Muscle of leg (tissue), 3 donors: ENCODE measurements at regions not wholly inside any gene's neighbourhood (a gene's known extent, or its start where the extent isn't known, plus 50 kb on each side); places are given as distances from the start of the nearest gene placed in this dataset.

Experiments used
- DNase-seq: peaks from one replicate; pipeline ENCODE4 v3.0.0; 2013
- H3K27ac ChIP-seq: one replicate; pipeline ENCODE4 v1.5.1; 2013; ENCODE audit warnings: mild to moderate bottlenecking, low read length, control low read depth
- H3K27me3 ChIP-seq: one replicate; pipeline ENCODE4 v1.6.1; 2013; ENCODE audit warnings: low read length; ENCODE audit not compliant: control insufficient read depth, insufficient read depth
- H3K36me3 ChIP-seq: one replicate; pipeline ENCODE4 v1.6.1; 2013; ENCODE audit warnings: low read length; ENCODE audit not compliant: control insufficient read depth, insufficient read depth
- H3K4me1 ChIP-seq: one replicate; pipeline ENCODE4 v1.6.1; 2013; ENCODE audit warnings: low read length; ENCODE audit not compliant: control insufficient read depth, insufficient read depth
- H3K4me3 ChIP-seq: one replicate; pipeline ENCODE4 v1.5.1; 2013; ENCODE audit warnings: low read length, control low read depth
- H3K9me3 ChIP-seq: replicated peaks from 2 replicates; pipeline ENCODE4 v1.6.1; 2013; ENCODE audit warnings: low read depth, low read length; ENCODE audit not compliant: control insufficient read depth
- WGBS: methylation state at CpG from one replicate; pipeline ENCODE4 v1.1.5; 2013; ENCODE audit warnings: missing lambda C conversion rate; ENCODE audit not compliant: insufficient coverage; 5-methylcytosine and 5-hydroxymethylcytosine counted together

DNA sequence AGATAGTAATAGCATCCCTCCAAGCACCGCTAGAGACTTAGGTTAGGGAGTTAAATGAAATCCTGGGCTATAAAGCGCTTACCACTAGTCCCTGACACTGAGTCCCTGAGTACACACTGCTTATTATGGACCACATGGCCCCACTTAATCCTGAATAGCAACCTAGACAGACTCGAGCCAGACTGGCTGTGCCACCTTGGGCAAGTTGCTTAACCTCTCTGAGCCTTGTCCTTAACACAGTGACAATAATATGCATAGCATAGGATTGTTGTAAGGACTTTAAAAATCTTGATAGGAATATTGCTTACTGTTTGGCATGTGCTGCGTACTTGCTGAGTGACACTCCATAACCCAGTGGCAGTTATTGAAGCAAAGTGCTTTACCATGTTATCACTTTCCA is 125.6 kb upstream of the SASH1 start:
- Histone ChIP-seq H3K4me3 (no peak overlapping the region), H3K9me3 (no peaks in the 10 kb centered on the region), H3K27ac (no peak overlapping the region), H3K27me3 (peaks cover under 1% of the 10 kb centered on the region), H3K36me3 (no peaks in the 10 kb centered on the region), H3K4me1 (no peaks in the 10 kb centered on the region)
- no peak for DNase-seq
- WGBS, result no CpG with 5 or more reads among the region's 4 CpGs

DNA sequence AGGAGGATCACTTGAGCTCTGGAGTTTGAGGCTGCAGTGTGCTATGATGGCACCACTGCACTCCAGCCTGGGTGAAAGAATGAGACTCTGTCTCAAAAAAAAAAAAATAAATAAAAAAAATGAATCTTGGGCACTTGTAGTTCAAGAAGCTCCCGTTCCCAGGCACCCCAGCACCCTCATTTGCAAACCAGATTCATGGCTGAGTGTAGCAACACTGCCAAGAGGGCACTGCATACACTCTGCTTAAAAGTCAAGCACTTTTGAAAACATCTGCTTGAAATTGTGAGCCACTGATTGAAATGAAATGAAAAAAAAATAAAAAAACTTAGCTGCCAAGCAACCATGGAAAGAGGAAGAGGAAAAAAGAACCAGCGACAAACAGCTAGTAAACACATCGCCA is 124.7 kb upstream of the SASH1 start:
- H3K36me3 ChIP-seq, result no peaks in the 10 kb centered on the region
- H3K27me3 ChIP-seq, result no peaks in the 10 kb centered on the region
- no peak overlapping the region for H3K27ac ChIP-seq
- no peak for DNase-seq
- no peaks in the 10 kb centered on the region for H3K9me3 ChIP-seq
- no peak overlapping the region for H3K4me3 ChIP-seq
- H3K4me1 ChIP-seq, result no peaks in the 10 kb centered on the region
- WGBS, result 33% methylated on average over 1 of the region's 3 CpGs

DNA sequence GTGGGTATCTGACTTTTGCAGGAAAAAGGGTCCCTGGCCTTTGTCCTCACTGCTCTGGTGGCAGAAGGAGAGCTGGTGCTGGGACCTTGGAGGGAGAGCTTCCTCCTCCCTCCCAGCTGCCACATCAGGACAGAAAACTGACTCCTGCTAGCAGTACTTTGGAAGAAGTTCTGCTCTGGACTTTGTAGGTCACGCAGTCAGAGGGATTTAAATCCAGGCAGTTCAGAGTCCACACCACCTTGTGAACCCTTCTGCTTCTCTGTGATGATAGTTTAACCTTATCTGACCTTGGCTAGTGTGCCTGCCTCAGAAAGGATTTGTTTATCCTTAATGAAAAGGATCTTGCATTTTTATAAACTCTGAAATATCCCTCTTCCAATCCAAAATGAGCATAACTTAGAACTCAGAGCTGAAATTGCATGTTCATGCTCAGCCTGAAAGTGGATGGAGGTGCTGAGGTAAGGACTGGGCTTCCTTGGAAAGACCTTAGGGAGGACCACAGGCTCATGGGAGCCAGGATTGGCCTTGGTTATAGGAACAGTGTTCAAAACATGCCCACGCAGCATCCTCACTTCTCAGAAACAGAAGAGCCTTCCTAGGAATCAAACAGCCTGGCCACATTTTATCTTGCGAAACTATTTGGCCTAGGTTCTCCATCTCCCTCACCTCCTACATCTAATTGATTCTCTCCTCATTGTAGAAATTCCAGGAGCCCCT is 123.9 kb upstream of the SASH1 start:
- no peak overlapping the region for H3K4me3 ChIP-seq
- H3K27ac ChIP-seq, result no peak overlapping the region
- DNase-seq, result no peak
- H3K36me3 ChIP-seq, result no peaks in the 10 kb centered on the region
- H3K9me3 ChIP-seq, result no peaks in the 10 kb centered on the region
- 78% methylated on average over 3 of the region's 3 CpGs for WGBS
- no peaks in the 10 kb centered on the region for H3K27me3 ChIP-seq
- H3K4me1 ChIP-seq, result no peaks in the 10 kb centered on the region

GRCh38 chr6:148221196-148221979 is 121.2 kb upstream of the SASH1 start:
- whole genome bisulfite sequencing, result 65% methylated on average over 2 of the region's 6 CpGs
- Histone ChIP-seq H3K4me3 (no peak overlapping the region), H3K4me1 (no peaks in the 10 kb centered on the region), H3K27ac (no peak overlapping the region), H3K36me3 (no peaks in the 10 kb centered on the region), H3K27me3 (no peaks in the 10 kb centered on the region), H3K9me3 (no peaks in the 10 kb centered on the region)
- DNase-seq, result no peak

DNA sequence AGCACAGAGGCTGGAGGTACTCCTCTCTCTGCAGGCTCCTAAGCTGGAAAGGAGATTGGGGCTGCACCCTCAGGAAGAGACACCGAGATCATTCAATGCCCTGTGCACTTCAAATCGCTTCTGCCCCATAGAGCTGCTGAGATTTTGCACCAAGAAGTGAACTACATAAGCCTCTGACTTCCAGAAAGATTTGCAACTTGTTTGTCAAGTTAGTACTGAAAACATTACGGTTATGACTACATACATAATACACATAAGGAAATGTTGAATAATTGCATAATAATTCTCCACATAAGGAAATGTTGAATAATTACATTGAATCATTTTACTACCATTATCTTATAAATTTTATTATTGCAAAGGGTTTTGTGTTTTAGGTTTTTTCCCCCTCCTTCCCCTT is 120.3 kb upstream of the SASH1 start:
- 57% methylated on average over 1 of the region's 3 CpGs for WGBS
- Histone ChIP-seq H3K9me3 (no peaks in the 10 kb centered on the region), H3K27me3 (no peaks in the 10 kb centered on the region), H3K27ac (no peak overlapping the region), H3K4me3 (no peak overlapping the region), H3K4me1 (no peaks in the 10 kb centered on the region), H3K36me3 (no peaks in the 10 kb centered on the region)
- DNase-seq, result no peak

DNA sequence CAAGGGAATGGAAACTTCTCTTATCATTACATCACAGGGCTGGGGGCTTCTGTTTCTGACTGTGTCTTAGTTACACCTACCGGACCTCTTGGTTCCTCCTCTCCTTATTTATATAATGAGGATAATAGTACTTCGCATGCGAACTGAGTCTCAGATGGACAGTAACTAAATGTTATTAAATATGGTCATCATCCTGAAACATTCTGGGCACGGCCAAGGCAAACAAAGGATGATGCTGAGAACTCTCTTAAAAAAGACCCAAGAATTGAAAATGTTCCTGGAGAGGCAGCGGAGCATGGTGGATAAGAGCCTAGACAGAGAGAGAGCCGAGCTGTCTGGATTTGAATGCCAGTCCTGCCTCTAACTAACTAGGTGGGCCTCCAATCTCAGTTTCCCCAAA is 119.8 kb upstream of the SASH1 start:
- no peak overlapping the region for H3K4me3 ChIP-seq
- no peaks in the 10 kb centered on the region for H3K27me3 ChIP-seq
- no peaks in the 10 kb centered on the region for H3K36me3 ChIP-seq
- no peaks in the 10 kb centered on the region for H3K9me3 ChIP-seq
- H3K27ac ChIP-seq, result no peak overlapping the region
- no peaks in the 10 kb centered on the region for H3K4me1 ChIP-seq
- WGBS, result no CpG with 5 or more reads among the region's 6 CpGs
- no peak for DNase-seq

GRCh38 chr6:148223424-148223842 is 119.2 kb upstream of the SASH1 start:
- H3K27me3 ChIP-seq, result no peaks in the 10 kb centered on the region
- H3K9me3 ChIP-seq, result no peaks in the 10 kb centered on the region
- H3K36me3 ChIP-seq, result no peaks in the 10 kb centered on the region
- H3K4me3 ChIP-seq, result no peak overlapping the region
- DNase-seq, result no peak
- H3K4me1 ChIP-seq, result no peaks in the 10 kb centered on the region
- no peak overlapping the region for H3K27ac ChIP-seq
- WGBS, result 86% methylated on average over 1 of the region's 3 CpGs

DNA sequence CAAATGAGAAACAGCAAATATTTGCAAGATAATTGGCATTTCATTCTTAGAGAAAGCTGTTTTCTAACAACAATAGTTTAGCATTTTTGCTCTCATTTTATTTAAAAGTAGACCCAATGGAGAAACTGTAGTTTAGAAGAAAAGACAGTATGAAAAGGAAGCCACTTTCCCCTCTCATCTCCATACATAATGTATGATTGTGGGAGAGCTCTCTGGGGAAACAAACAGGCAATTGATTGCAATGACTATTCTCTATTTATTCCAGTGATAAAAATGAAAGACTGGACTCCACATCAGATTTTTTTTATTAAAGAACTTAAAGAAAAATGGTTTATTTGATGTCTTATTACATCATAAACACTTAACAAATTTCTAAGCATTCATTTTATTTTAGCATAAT is 116.8 kb upstream of the SASH1 start:
- no peaks in the 10 kb centered on the region for H3K9me3 ChIP-seq
- H3K27me3 ChIP-seq, result no peaks in the 10 kb centered on the region
- no peak overlapping the region for H3K4me3 ChIP-seq
- no peak for DNase-seq
- no peak overlapping the region for H3K27ac ChIP-seq
- no peaks in the 10 kb centered on the region for H3K36me3 ChIP-seq
- no peaks in the 10 kb centered on the region for H3K4me1 ChIP-seq

- no peak for DNase-seq
- Histone ChIP-seq H3K27me3 (no peaks in the 10 kb centered on the region), H3K9me3 (no peaks in the 10 kb centered on the region), H3K4me1 (no peaks in the 10 kb centered on the region), H3K27ac (no peak overlapping the region), H3K36me3 (no peaks in the 10 kb centered on the region), H3K4me3 (no peak overlapping the region)
- no CpG with 5 or more reads among the region's 6 CpGs for WGBS
Observed at GRCh38 chr6:148226284-148226683, 116.4 kb upstream of the SASH1 start.

DNA sequence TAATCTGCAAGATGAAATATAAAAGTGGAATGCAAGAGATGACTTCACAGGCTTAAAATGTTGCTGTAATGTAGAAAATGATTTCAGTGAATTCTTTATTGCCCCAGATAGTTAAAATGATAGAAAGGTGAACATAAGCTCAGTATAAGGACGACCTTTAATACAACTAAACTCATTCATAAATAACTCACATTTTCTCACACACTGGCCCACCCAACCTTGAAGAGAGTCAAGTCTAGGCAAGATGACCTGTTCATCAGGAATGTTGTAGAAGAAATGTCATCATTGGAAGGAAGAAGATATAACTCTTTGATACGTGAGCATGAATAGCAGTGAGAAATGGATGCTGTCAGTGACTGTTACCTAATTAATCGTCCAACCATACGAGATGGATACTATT is 111.1 kb upstream of the SASH1 start:
- no peaks in the 10 kb centered on the region for H3K27me3 ChIP-seq

More for the DNA sequence above, 111.1 kb upstream of the SASH1 start:
- Histone ChIP-seq H3K27ac (no peak overlapping the region), H3K36me3 (no peaks in the 10 kb centered on the region), H3K4me3 (no peak overlapping the region), H3K9me3 (no peaks in the 10 kb centered on the region), H3K4me1 (no peaks in the 10 kb centered on the region)
- no CpG with 5 or more reads among the region's 4 CpGs for WGBS
- DNase-seq, result no peak
